Retinal pigment epithelial cell (primary cell): ENCODE measurements at regions not wholly inside any gene's neighbourhood (a gene's known extent, or its start where the extent isn't known, plus 50 kb on each side); places are given as distances from the start of the nearest gene placed in this dataset.

Source experiments
- DNase-seq: peaks from one replicate; pipeline ENCODE4 v3.0.0-alpha.2; 2010; ENCODE audit warnings: low read depth
- H3K4me3 ChIP-seq: 2 replicates; pipeline ENCODE4 v1.5.1; 2011; ENCODE audit warnings: mild to moderate bottlenecking, low read length, control low read depth, moderate library complexity
- TF ChIP-seq, protein P1 (sequence below): conservative IDR thresholded peaks from 2 replicates; pipeline ENCODE4 v1.5.1; 2011; ENCODE audit warnings: low read depth, low read length, control low read depth, inconsistent platforms

DNA sequence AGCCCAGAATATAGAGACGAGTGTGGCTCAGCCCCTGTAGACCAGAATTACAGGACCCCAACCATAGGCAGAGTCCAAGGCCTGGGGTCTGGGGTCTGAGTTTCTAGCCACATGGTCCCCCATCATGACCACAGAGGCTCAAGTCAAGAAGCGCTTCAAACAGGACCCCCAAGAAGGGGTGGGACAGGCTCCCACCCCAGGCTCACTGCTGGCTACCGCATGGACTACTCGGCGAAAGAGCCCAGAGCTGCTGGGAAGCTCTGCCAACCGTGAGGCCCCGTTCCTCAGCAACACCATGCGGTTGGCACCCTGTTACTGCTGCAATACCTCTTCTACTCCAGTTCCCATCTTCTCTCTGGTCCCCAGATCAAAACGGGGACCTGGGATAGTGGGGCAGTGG lies 254.8 kb downstream of the TEX29 start:
- TF ChIP-seq, protein P1, sequence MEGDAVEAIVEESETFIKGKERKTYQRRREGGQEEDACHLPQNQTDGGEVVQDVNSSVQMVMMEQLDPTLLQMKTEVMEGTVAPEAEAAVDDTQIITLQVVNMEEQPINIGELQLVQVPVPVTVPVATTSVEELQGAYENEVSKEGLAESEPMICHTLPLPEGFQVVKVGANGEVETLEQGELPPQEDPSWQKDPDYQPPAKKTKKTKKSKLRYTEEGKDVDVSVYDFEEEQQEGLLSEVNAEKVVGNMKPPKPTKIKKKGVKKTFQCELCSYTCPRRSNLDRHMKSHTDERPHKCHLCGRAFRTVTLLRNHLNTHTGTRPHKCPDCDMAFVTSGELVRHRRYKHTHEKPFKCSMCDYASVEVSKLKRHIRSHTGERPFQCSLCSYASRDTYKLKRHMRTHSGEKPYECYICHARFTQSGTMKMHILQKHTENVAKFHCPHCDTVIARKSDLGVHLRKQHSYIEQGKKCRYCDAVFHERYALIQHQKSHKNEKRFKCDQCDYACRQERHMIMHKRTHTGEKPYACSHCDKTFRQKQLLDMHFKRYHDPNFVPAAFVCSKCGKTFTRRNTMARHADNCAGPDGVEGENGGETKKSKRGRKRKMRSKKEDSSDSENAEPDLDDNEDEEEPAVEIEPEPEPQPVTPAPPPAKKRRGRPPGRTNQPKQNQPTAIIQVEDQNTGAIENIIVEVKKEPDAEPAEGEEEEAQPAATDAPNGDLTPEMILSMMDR: no peak
- no peak overlapping the region for H3K4me3 ChIP-seq
- DNase-seq: no peak

DNA sequence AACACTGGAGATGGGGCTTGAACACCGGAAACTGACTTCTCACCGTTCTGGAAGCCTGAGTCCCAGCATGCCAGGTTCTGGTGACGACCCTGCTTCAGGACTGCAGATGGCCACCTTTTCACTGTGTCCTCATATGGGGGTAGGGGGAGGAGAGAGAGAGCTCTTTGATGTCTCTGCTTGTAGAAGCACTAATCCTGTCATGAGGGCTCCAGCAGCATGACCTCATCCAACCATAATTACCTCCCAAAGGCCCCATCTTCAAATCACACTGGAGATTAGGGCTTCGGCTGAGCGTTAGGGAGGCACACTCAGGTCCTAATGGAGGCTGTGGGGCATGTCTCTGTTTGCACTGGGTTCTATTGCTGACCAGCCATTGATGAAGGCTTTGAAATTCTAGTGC lies 255.3 kb downstream of the TEX29 start:
- H3K4me3 ChIP-seq: no peak overlapping the region
- TF ChIP-seq, protein P1: no peak
- DNase-seq: no peak

DNA sequence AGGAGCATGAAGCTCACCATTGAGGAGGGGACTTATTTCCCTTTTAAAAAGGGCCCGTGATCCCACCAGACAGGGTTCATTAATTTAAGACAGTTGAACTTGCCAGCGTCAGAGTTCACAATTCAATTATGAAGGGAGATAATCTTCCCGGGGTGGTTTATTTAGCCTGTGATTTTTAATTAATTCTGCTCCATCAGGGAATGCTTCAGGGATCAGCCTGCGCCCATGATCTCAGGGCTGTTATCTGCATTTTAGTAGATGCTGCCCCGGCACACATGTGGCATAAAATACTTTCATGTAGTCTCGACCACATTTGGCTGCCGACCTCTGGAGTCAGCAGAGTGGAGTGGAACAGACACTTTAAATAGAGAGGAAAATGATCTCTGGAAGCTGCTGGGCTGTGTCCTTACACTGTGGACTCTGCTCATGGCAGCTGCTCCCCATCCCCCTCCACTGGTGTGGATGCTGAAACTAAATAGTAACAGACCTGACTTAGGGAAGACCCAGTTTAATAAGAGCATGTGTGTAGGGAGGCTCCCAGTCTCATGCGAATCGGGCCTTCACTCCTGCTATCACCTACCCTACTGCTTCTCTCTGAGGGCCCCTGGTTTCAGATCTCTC lies 256.9 kb downstream of the TEX29 start:
- TF ChIP-seq, protein P1: no peak
- no peak for DNase-seq
- H3K4me3 ChIP-seq: no peak overlapping the region

DNA sequence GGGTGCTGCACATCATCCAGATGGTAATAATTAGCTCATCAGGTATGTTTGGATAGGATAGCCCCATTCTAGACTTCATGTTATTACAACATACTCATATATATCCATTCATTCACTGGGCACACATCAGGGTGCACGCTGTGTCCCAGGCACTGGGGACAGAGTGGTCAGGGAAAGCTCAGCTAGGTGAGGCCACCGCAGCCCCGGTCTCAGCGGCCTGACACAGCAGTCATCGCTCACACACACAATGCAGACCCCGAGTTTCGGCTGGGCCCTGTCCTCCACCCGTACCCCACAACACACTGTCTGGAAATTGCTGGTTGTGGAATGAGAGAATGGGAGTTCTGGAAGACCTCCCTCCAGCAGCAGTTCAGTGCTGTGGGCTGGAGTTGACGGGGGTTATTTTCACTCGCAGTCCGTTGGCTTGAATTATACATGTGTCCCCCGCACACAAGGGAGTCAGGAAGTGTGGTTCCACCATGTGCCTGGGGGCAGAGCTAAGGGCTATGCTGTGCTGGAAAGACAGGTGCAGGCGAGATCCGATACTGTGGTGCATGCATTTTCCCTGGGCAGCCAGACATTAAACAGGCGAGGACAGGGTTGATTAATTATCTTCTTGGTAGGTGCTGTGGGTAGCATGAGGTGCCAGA lies 257.6 kb downstream of the TEX29 start:
- TF ChIP-seq, protein P1: no peak
- H3K4me3 ChIP-seq: no peak overlapping the region
- DNase-seq: no peak

DNA sequence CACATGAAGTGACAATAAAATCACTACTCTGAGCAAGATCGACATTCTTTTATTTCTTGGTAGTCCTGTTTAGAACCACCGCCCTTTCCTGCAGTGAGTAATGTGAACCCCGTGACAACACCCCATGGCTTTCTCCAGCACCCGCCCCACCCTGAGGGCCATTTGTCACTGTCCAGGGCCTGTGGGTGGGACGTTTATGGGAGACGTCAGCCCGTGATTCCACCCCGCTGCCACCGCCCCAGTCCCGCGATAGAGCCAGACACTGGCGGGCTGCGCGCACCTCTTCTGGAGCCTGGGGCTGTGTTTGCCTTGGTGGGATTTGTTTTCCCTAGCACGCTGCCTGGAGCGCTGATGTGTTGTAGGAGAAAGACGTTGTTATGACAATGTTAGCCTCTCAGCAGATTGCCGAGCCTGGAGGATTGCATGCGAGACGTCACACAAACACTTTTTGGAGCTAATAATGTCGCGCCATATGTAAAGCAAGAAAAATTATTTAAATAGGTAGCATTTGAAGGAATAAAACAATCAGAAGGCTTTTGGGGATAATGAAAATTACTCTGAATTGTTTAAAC lies 263.7 kb downstream of the TEX29 start:
- no peak for DNase-seq
- TF ChIP-seq, protein P1: no peak

DNA sequence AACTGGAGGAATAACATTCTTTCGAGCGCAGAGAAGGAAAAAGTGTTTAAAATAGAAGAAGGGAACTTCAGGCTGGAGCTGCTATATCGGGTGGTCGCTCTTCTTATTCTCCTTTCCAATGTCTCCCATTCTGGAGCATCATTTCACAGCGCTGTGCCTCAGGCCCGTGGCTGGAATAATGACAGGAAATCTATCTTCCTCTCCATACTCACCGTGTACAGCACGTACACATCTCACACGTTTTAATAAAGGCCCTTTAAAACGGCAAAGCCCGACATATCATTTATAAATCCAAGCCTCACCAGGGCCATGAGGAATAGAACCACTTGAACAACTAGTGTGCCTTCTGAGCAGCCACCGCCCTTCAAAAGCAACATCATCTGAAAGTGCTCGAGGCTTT lies 264.4 kb downstream of the TEX29 start:
- no peak overlapping the region for H3K4me3 ChIP-seq
- DNase-seq: no peak
- TF ChIP-seq, protein P1: no peak

More for the DNA sequence above, 263.7 kb downstream of the TEX29 start:
- H3K4me3 ChIP-seq: no peak overlapping the region

- no peak for DNase-seq
- H3K4me3 ChIP-seq: no peak overlapping the region
- TF ChIP-seq, protein P1: no peak
Observed at GRCh38 chr13:111586291-111586690, 265.8 kb downstream of the TEX29 start.
